Activated CD8-positive, alpha-beta memory T cell treated with anti-CD3 and anti-CD28 coated beads, Interleukin-2, amount 10 ng/mL, durations not matched to agents 7 days and 5 days (primary cell): ENCODE measurements at regions not wholly inside any gene's neighbourhood (a gene's known extent, or its start where the extent isn't known, plus 50 kb on each side); places are given as distances from the start of the nearest gene placed in this dataset.
"Not testable (repeated sequence)": the region's sequence is repeated elsewhere in the genome, so short reads cannot be mapped to it uniquely, and the experiment has no call there.

ENCODE experiments used
- ATAC-seq: fragments of 150-1000 bp; cut with Tn5 transposase; one replicate; pipeline ENCODE4 v1.10.0; 2021; ENCODE audit warnings: moderate library complexity
- CTCF ChIA-PET: fragments of 350-600 bp; sonication (Branson Sonifier 250); formaldehyde crosslinking; loops from one replicate; lab custom pipeline; 2021; ENCODE audit warnings: antibody characterized with exemption; lab: Charles Lee
- DNase-seq: peaks from one replicate; pipeline ENCODE4 v3.0.0-alpha.2; 2020
- H3K27ac Mint-ChIP-seq: one replicate; pipeline ENCODE4 v1.8.0; 2021; ENCODE audit warnings: mild to moderate bottlenecking, mixed read lengths
- H3K27me3 Mint-ChIP-seq: one replicate; pipeline ENCODE4 v1.8.0; 2021; ENCODE audit warnings: mixed read lengths
- H3K36me3 Mint-ChIP-seq: one replicate; pipeline ENCODE4 v1.8.0; 2021; ENCODE audit warnings: mild to moderate bottlenecking, mixed read lengths
- H3K4me1 Mint-ChIP-seq: one replicate; pipeline ENCODE4 v1.8.0; 2021; ENCODE audit warnings: mixed read lengths
- H3K4me3 Mint-ChIP-seq: one replicate; pipeline ENCODE4 v1.8.0; 2021; ENCODE audit warnings: mild to moderate bottlenecking, moderate library complexity, mixed read lengths
- H3K9me3 Mint-ChIP-seq: one replicate; pipeline ENCODE4 v1.8.0; 2022; ENCODE audit warnings: low read depth, mixed read lengths

- Mint-ChIP-seq H3K9me3 (no peaks in the 10 kb centered on the region), H3K36me3 (peaks cover 15% of the 10 kb centered on the region), H3K4me1 (peaks cover 36% of the 10 kb centered on the region), H3K27ac (peak overlapping the region; percentile 4), H3K27me3 (peaks cover 44% of the 10 kb centered on the region), H3K4me3 (no peak overlapping the region)
- DNase-seq = no peak
- ATAC-seq = no peak
- CTCF ChIA-PET = no interaction called here
Observed at GRCh38 chr3:101989578-101990200, 140.4 kb downstream of the NFKBIZ start.

- H3K36me3 Mint-ChIP-seq = peaks cover 10% of the 10 kb centered on the region
- CTCF ChIA-PET = interaction anchor here (1.5 kb wide), 1 partner anchor 67 kb away, joined by 3 read pairs; no protein-coding TSS in a partner anchor
- peaks cover 37% of the 10 kb centered on the region for H3K4me1 Mint-ChIP-seq
- no peak for ATAC-seq
- no peak overlapping the region for H3K4me3 Mint-ChIP-seq
- DNase-seq = no peak
- H3K9me3 Mint-ChIP-seq = no peaks in the 10 kb centered on the region
- H3K27me3 Mint-ChIP-seq = peaks cover 34% of the 10 kb centered on the region
- no peak overlapping the region for H3K27ac Mint-ChIP-seq
Observed at GRCh38 chr3:101992863-101993262, 143.5 kb downstream of the NFKBIZ start.

- no peaks in the 10 kb centered on the region for H3K9me3 Mint-ChIP-seq
- CTCF ChIA-PET = no interaction called here
Observed at GRCh38 chr3:101994386-101994785, 145.1 kb downstream of the NFKBIZ start.

GRCh38 chr3:101995371-101996046 is 146.2 kb downstream of the NFKBIZ start:
- Mint-ChIP-seq H3K4me1 (peaks cover 18% of the 10 kb centered on the region), H3K36me3 (peaks cover 1% of the 10 kb centered on the region), H3K4me3 (no peak overlapping the region), H3K9me3 (no peaks in the 10 kb centered on the region), H3K27me3 (peaks cover 37% of the 10 kb centered on the region), H3K27ac (peak overlapping the region; percentile 18)
- CTCF ChIA-PET = no interaction called here
- DNase-seq (no peak), ATAC-seq (no peak)

More at GRCh38 chr3:101994386-101994785, 145.1 kb downstream of the NFKBIZ start:
- peaks cover 36% of the 10 kb centered on the region for H3K27me3 Mint-ChIP-seq
- H3K4me1 Mint-ChIP-seq = peaks cover 22% of the 10 kb centered on the region
- no peak for DNase-seq
- ATAC-seq = no peak
- H3K4me3 Mint-ChIP-seq = no peak overlapping the region
- H3K36me3 Mint-ChIP-seq = peaks cover 7% of the 10 kb centered on the region
- no peak overlapping the region for H3K27ac Mint-ChIP-seq

DNA sequence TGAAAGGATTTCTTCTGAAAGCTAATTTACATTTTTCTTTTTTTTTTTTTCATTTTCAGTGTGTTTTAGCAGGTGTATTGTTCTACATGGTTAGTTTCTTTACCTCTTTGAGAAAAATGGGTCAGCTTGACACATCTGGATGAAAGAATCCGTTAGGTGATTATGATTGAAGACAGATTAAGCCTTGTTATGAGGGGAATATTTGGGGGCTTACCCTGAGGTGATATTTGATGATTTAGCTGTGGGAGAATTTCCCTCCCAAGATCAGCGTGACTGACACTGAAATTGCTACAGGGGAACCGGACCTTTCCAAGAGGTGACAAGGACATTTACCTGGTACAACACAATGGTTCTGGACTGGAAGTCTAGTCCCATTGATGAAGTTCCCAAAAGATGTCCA is 147.5 kb downstream of the NFKBIZ start:
- peaks cover 18% of the 10 kb centered on the region for H3K4me1 Mint-ChIP-seq
- peaks cover 29% of the 10 kb centered on the region for H3K27me3 Mint-ChIP-seq
- no peak overlapping the region for H3K4me3 Mint-ChIP-seq
- CTCF ChIA-PET = interaction anchor here (1.4 kb wide), 1 partner anchor 232 kb away, joined by 6 read pairs; no protein-coding TSS in a partner anchor
- DNase-seq (no peak), ATAC-seq (no peak)
- no peak overlapping the region for H3K27ac Mint-ChIP-seq
- no peaks in the 10 kb centered on the region for H3K9me3 Mint-ChIP-seq
- H3K36me3 Mint-ChIP-seq = peaks cover 2% of the 10 kb centered on the region

GRCh38 chr3:101998256-101998926 is 149.1 kb downstream of the NFKBIZ start:
- Mint-ChIP-seq H3K4me1 (peaks cover 12% of the 10 kb centered on the region), H3K36me3 (peaks cover 2% of the 10 kb centered on the region), H3K27me3 (peaks cover 22% of the 10 kb centered on the region), H3K27ac (no peak overlapping the region), H3K9me3 (no peaks in the 10 kb centered on the region), H3K4me3 (no peak overlapping the region)
- DNase-seq = no peak
- no peak for ATAC-seq
- CTCF ChIA-PET = no interaction called here

- H3K9me3 Mint-ChIP-seq = no peaks in the 10 kb centered on the region
- H3K27ac Mint-ChIP-seq = no peak overlapping the region
- peaks cover 9% of the 10 kb centered on the region for H3K4me1 Mint-ChIP-seq
- H3K27me3 Mint-ChIP-seq = peaks cover 21% of the 10 kb centered on the region
- no peak overlapping the region for H3K4me3 Mint-ChIP-seq
- CTCF ChIA-PET = no interaction called here
- ATAC-seq (no peak), DNase-seq (no peak)
- peaks cover 2% of the 10 kb centered on the region for H3K36me3 Mint-ChIP-seq
Observed at GRCh38 chr3:101999177-101999779, 150.0 kb downstream of the NFKBIZ start.

GRCh38 chr3:102000620-102001209 is 151.4 kb downstream of the NFKBIZ start:
- Mint-ChIP-seq H3K9me3 (no peaks in the 10 kb centered on the region), H3K27me3 (peaks cover 17% of the 10 kb centered on the region), H3K4me3 (no peak overlapping the region), H3K4me1 (peaks cover 2% of the 10 kb centered on the region), H3K27ac (no peak overlapping the region), H3K36me3 (peaks cover 2% of the 10 kb centered on the region)
- DNase-seq = no peak
- no peak for ATAC-seq
- CTCF ChIA-PET = no interaction called here

DNA sequence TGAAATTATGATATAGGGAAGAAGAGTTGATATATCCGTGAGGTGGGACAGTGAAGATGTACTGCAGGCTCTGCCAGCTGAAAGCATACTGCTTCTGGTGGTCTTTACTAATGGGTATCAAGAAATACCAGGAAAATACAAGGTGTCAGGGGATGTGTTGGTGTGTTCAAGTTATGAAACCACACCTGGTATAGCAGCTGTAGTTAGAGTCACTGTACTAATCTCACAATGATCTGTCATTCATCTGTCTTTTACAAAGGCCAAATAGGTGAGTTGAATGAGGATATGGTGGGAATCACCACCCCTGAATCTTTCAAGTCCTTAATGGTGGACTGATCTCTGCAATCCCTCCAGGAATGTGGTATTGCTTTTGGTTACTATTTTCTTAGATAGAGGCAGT is 152.7 kb downstream of the NFKBIZ start:
- Mint-ChIP-seq H3K27ac (no peak overlapping the region), H3K9me3 (no peaks in the 10 kb centered on the region), H3K4me1 (no peaks in the 10 kb centered on the region), H3K4me3 (no peak overlapping the region), H3K36me3 (peaks cover 2% of the 10 kb centered on the region), H3K27me3 (peaks cover 18% of the 10 kb centered on the region)
- CTCF ChIA-PET = no interaction called here
- no peak for ATAC-seq
- no peak for DNase-seq

- peaks cover 10% of the 10 kb centered on the region for H3K27me3 Mint-ChIP-seq
- H3K4me3 Mint-ChIP-seq = no peak overlapping the region
- no peak for ATAC-seq
- H3K36me3 Mint-ChIP-seq = peaks cover 3% of the 10 kb centered on the region
- no peaks in the 10 kb centered on the region for H3K4me1 Mint-ChIP-seq
- no peak for DNase-seq
- CTCF ChIA-PET = interaction anchor here (1.3 kb wide), 1 partner anchor 113 kb away, joined by 3 read pairs; no protein-coding TSS in a partner anchor
- peaks cover 4% of the 10 kb centered on the region for H3K9me3 Mint-ChIP-seq
- no peak overlapping the region for H3K27ac Mint-ChIP-seq
Observed at GRCh38 chr3:102004561-102004960, 155.2 kb downstream of the NFKBIZ start.

GRCh38 chr3:102005551-102005950 is 156.2 kb downstream of the NFKBIZ start:
- Mint-ChIP-seq H3K4me3 (no peak overlapping the region), H3K27ac (no peak overlapping the region), H3K27me3 (peaks cover 6% of the 10 kb centered on the region), H3K36me3 (peaks cover 3% of the 10 kb centered on the region), H3K4me1 (no peaks in the 10 kb centered on the region), H3K9me3 (peaks cover 4% of the 10 kb centered on the region)
- CTCF ChIA-PET = interaction anchor here (1.3 kb wide), 1 partner anchor 112 kb away, joined by 3 read pairs; no protein-coding TSS in a partner anchor
- ATAC-seq (no peak), DNase-seq (no peak)

GRCh38 chr3:102006812-102007485 is 157.6 kb downstream of the NFKBIZ start:
- Mint-ChIP-seq H3K9me3 (peaks cover 4% of the 10 kb centered on the region), H3K27me3 (peaks cover 11% of the 10 kb centered on the region), H3K36me3 (peaks cover 2% of the 10 kb centered on the region), H3K27ac (no peak overlapping the region), H3K4me3 (no peak overlapping the region), H3K4me1 (no peaks in the 10 kb centered on the region)
- no peak for ATAC-seq
- CTCF ChIA-PET = no interaction called here
- no peak for DNase-seq

DNA sequence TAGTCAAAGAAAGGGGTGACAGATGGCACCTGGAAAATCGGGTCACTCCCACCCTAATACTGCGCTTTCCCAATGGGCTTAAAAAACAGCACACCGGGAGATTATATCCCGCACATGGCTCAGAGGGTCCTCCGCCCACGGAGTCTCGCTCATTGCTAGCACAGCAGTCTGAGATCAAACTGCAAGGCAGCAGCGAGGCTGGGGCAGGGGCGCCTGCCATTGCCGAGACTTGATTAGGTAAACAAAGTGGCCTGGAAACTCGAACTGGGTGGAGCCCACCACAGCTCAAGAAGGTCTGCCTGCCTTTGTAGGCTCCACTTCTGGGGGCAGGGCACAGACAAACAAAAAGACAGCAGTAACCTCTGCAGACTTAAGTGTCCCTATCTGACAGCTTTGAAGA is 159.1 kb downstream of the NFKBIZ start:
- H3K36me3 Mint-ChIP-seq = not testable (repeated sequence)

More for the DNA sequence above, 159.1 kb downstream of the NFKBIZ start:
- ATAC-seq, CTCF ChIA-PET, H3K27ac Mint-ChIP-seq, H3K9me3 Mint-ChIP-seq, H3K4me3 Mint-ChIP-seq, H3K4me1 Mint-ChIP-seq, DNase-seq: not testable (repeated sequence)
- H3K27me3 Mint-ChIP-seq = peaks cover 14% of the 10 kb centered on the region
